ENCODE measurements at regions not wholly inside any gene's neighbourhood (a gene's known extent, or its start where the extent isn't known, plus 50 kb on each side); places are given as distances from the start of the nearest gene placed in this dataset.

GRCh38 chr14:40855343-40855742 is 751.3 kb upstream of the LRFN5 start:
- Histone ChIP-seq H3K4me3 (no peak overlapping the region), H3K27me3 (replicated peaks) (no peaks in the 10 kb centered on the region), H3K4me1 (replicated peaks) (no peaks in the 10 kb centered on the region), H3K27ac (no peak overlapping the region), H3K36me3 (no peaks in the 10 kb centered on the region), H3K9me3 (replicated peaks) (no peaks in the 10 kb centered on the region)
- no peak for DNase-seq (ENCODE audit: low read depth in 1 of 2, low spot score in 2 of 2)

- no peak for DNase-seq (ENCODE audit: low read depth in 1 of 2, low spot score in 2 of 2)
- H3K27ac ChIP-seq = no peak overlapping the region
- H3K9me3 ChIP-seq (replicated peaks) = no peaks in the 10 kb centered on the region
- no peaks in the 10 kb centered on the region for H3K4me1 ChIP-seq (replicated peaks)
- no peaks in the 10 kb centered on the region for H3K27me3 ChIP-seq (replicated peaks)
- H3K36me3 ChIP-seq = no peaks in the 10 kb centered on the region
- no peak overlapping the region for H3K4me3 ChIP-seq
These were observed 756.5 kb upstream of the LRFN5 start for GRCh38 chr14:40850191-40850590.

GRCh38 chr14:40847480-40847879 is 759.2 kb upstream of the LRFN5 start:
- no peaks in the 10 kb centered on the region for H3K36me3 ChIP-seq
- no peak for DNase-seq (ENCODE audit: low read depth in 1 of 2, low spot score in 2 of 2)
- no peaks in the 10 kb centered on the region for H3K9me3 ChIP-seq (replicated peaks)
- H3K4me3 ChIP-seq = no peak overlapping the region
- no peak overlapping the region for H3K27ac ChIP-seq
- H3K27me3 ChIP-seq (replicated peaks) = no peaks in the 10 kb centered on the region
- no peaks in the 10 kb centered on the region for H3K4me1 ChIP-seq (replicated peaks)

- no peak for DNase-seq (ENCODE audit: low read depth in 1 of 2, low spot score in 2 of 2)
- no peaks in the 10 kb centered on the region for H3K27me3 ChIP-seq (replicated peaks)
- no peaks in the 10 kb centered on the region for H3K9me3 ChIP-seq (replicated peaks)
- H3K4me1 ChIP-seq (replicated peaks) = no peaks in the 10 kb centered on the region
- no peak overlapping the region for H3K4me3 ChIP-seq
- no peaks in the 10 kb centered on the region for H3K36me3 ChIP-seq
- no peak overlapping the region for H3K27ac ChIP-seq
These were observed 763.9 kb upstream of the LRFN5 start for GRCh38 chr14:40842816-40843215.

- Histone ChIP-seq H3K4me1 (replicated peaks) (no peaks in the 10 kb centered on the region), H3K27me3 (replicated peaks) (no peaks in the 10 kb centered on the region), H3K27ac (no peak overlapping the region), H3K4me3 (no peak overlapping the region), H3K36me3 (no peaks in the 10 kb centered on the region), H3K9me3 (replicated peaks) (no peaks in the 10 kb centered on the region)
- no peak for DNase-seq (ENCODE audit: low read depth in 1 of 2, low spot score in 2 of 2)
These were observed 764.8 kb upstream of the LRFN5 start for GRCh38 chr14:40841886-40842285.

GRCh38 chr14:40838601-40839000 is 768.1 kb upstream of the LRFN5 start:
- no peak for DNase-seq (ENCODE audit: low read depth in 1 of 2, low spot score in 2 of 2)
- Histone ChIP-seq H3K27me3 (replicated peaks) (no peaks in the 10 kb centered on the region), H3K4me1 (replicated peaks) (no peaks in the 10 kb centered on the region), H3K27ac (no peak overlapping the region), H3K9me3 (replicated peaks) (no peaks in the 10 kb centered on the region; the same call in 1 of the 2 replicates), H3K36me3 (no peaks in the 10 kb centered on the region), H3K4me3 (no peak overlapping the region)

- no peaks in the 10 kb centered on the region for H3K4me1 ChIP-seq (replicated peaks)
These were observed 800.2 kb upstream of the LRFN5 start for GRCh38 chr14:40806471-40806870.

GRCh38 chr14:40796168-40796567 is 810.5 kb upstream of the LRFN5 start:
- Histone ChIP-seq H3K36me3 (no peaks in the 10 kb centered on the region), H3K4me1 (replicated peaks) (no peaks in the 10 kb centered on the region), H3K27me3 (replicated peaks) (no peaks in the 10 kb centered on the region), H3K27ac (no peak overlapping the region), H3K9me3 (replicated peaks) (no peaks in the 10 kb centered on the region), H3K4me3 (no peak overlapping the region)
- DNase-seq (ENCODE audit: low read depth in 1 of 2, low spot score in 2 of 2) = no peak

More at GRCh38 chr14:40806471-40806870, 800.2 kb upstream of the LRFN5 start:
- Histone ChIP-seq H3K27ac (no peak overlapping the region), H3K4me3 (no peak overlapping the region), H3K36me3 (no peaks in the 10 kb centered on the region), H3K9me3 (replicated peaks) (no peaks in the 10 kb centered on the region), H3K27me3 (replicated peaks) (no peaks in the 10 kb centered on the region)
- no peak for DNase-seq (ENCODE audit: low read depth in 1 of 2, low spot score in 2 of 2)

GRCh38 chr14:40784860-40785259 is 821.8 kb upstream of the LRFN5 start:
- Histone ChIP-seq H3K27me3 (replicated peaks) (no peaks in the 10 kb centered on the region), H3K4me1 (replicated peaks) (no peaks in the 10 kb centered on the region), H3K36me3 (no peaks in the 10 kb centered on the region), H3K9me3 (replicated peaks) (no peaks in the 10 kb centered on the region), H3K4me3 (no peak overlapping the region), H3K27ac (no peak overlapping the region)
- DNase-seq (ENCODE audit: low read depth in 1 of 2, low spot score in 2 of 2) = no peak

GRCh38 chr14:40762685-40763084 is 844.0 kb upstream of the LRFN5 start:
- Histone ChIP-seq H3K27ac (no peak overlapping the region), H3K4me3 (no peak overlapping the region), H3K9me3 (replicated peaks) (no peaks in the 10 kb centered on the region; the same call in 1 of the 2 replicates), H3K4me1 (replicated peaks) (no peaks in the 10 kb centered on the region), H3K27me3 (replicated peaks) (no peaks in the 10 kb centered on the region), H3K36me3 (no peaks in the 10 kb centered on the region)
- no peak for DNase-seq (ENCODE audit: low read depth in 1 of 2, low spot score in 2 of 2)

- Histone ChIP-seq H3K4me1 (replicated peaks) (no peaks in the 10 kb centered on the region), H3K27ac (no peak overlapping the region), H3K36me3 (no peaks in the 10 kb centered on the region), H3K27me3 (replicated peaks) (no peaks in the 10 kb centered on the region), H3K9me3 (replicated peaks) (no peaks in the 10 kb centered on the region; the same call in 1 of the 2 replicates), H3K4me3 (no peak overlapping the region)
- DNase-seq (ENCODE audit: low read depth in 1 of 2, low spot score in 2 of 2) = no peak
These were observed 844.5 kb upstream of the LRFN5 start for GRCh38 chr14:40762177-40762576.

- DNase-seq (ENCODE audit: low read depth in 1 of 2, low spot score in 2 of 2) = no peak
- H3K27ac ChIP-seq = no peak overlapping the region
- H3K4me3 ChIP-seq = no peak overlapping the region
- H3K4me1 ChIP-seq (replicated peaks) = no peaks in the 10 kb centered on the region
- no peaks in the 10 kb centered on the region for H3K27me3 ChIP-seq (replicated peaks)
- H3K36me3 ChIP-seq = no peaks in the 10 kb centered on the region
- H3K9me3 ChIP-seq (replicated peaks) = no peaks in the 10 kb centered on the region; the same call in 1 of the 2 replicates
These were observed 846.0 kb upstream of the LRFN5 start for GRCh38 chr14:40760704-40761103.

GRCh38 chr14:40758076-40758475 is 848.6 kb upstream of the LRFN5 start:
- H3K27ac ChIP-seq = no peak overlapping the region
- no peaks in the 10 kb centered on the region for H3K4me1 ChIP-seq (replicated peaks)
- H3K36me3 ChIP-seq = no peaks in the 10 kb centered on the region
- H3K9me3 ChIP-seq (replicated peaks) = no peaks in the 10 kb centered on the region
- no peak overlapping the region for H3K4me3 ChIP-seq
- H3K27me3 ChIP-seq (replicated peaks) = no peaks in the 10 kb centered on the region
- no peak for DNase-seq (ENCODE audit: low read depth in 1 of 2, low spot score in 2 of 2)

- no peaks in the 10 kb centered on the region for H3K27me3 ChIP-seq (replicated peaks)
- H3K36me3 ChIP-seq = no peaks in the 10 kb centered on the region
- DNase-seq (ENCODE audit: low read depth in 1 of 2, low spot score in 2 of 2) = no peak
- H3K27ac ChIP-seq = no peak overlapping the region
- H3K9me3 ChIP-seq (replicated peaks) = no peaks in the 10 kb centered on the region
- H3K4me1 ChIP-seq (replicated peaks) = no peaks in the 10 kb centered on the region
- no peak overlapping the region for H3K4me3 ChIP-seq
These were observed 849.2 kb upstream of the LRFN5 start for GRCh38 chr14:40757376-40757950.

- H3K4me3 ChIP-seq = no peak overlapping the region
- H3K27ac ChIP-seq = no peak overlapping the region
- no peaks in the 10 kb centered on the region for H3K9me3 ChIP-seq (replicated peaks)
- DNase-seq (ENCODE audit: low read depth in 1 of 2, low spot score in 2 of 2) = no peak
- H3K36me3 ChIP-seq = no peaks in the 10 kb centered on the region
- H3K4me1 ChIP-seq (replicated peaks) = no peaks in the 10 kb centered on the region
- H3K27me3 ChIP-seq (replicated peaks) = no peaks in the 10 kb centered on the region
These were observed 873.5 kb upstream of the LRFN5 start for GRCh38 chr14:40733206-40733605.
